HG03103 (cell line): ENCODE measurements at regions not wholly inside any gene's neighbourhood (a gene's known extent, or its start where the extent isn't known, plus 50 kb on each side); places are given as distances from the start of the nearest gene placed in this dataset.

Experiments
- ATAC-seq: cut with Tn5 transposase; IDR thresholded peaks from one replicate; pipeline ENCODE4 v1.9.1; 2021; ENCODE audit warnings: low read depth; ENCODE audit not compliant: unreplicated experiment

- ATAC-seq: no peak
Measured at GRCh38 chr11:127919206-127920000, 668.0 kb downstream of the ETS1 start.

DNA sequence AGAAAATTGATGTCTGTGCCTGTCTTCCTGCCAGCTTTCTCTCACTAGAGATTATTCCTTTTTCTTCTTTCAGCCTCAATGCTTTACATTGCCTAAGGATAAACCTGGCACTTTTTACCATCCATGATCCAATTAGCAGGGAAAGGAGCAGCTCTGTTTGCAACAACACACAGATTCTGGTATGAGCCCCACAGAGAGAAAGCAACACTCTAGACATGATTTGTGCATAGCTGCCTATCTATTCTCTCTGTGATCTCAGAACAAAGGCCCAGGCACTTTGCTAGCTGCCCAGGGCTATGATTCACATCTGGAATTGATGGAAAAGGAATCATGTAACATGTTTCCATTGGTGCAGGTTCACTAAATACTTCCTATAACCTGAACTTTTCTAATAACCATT, 685.0 kb downstream of the ETS1 start:
- no peak for ATAC-seq

DNA sequence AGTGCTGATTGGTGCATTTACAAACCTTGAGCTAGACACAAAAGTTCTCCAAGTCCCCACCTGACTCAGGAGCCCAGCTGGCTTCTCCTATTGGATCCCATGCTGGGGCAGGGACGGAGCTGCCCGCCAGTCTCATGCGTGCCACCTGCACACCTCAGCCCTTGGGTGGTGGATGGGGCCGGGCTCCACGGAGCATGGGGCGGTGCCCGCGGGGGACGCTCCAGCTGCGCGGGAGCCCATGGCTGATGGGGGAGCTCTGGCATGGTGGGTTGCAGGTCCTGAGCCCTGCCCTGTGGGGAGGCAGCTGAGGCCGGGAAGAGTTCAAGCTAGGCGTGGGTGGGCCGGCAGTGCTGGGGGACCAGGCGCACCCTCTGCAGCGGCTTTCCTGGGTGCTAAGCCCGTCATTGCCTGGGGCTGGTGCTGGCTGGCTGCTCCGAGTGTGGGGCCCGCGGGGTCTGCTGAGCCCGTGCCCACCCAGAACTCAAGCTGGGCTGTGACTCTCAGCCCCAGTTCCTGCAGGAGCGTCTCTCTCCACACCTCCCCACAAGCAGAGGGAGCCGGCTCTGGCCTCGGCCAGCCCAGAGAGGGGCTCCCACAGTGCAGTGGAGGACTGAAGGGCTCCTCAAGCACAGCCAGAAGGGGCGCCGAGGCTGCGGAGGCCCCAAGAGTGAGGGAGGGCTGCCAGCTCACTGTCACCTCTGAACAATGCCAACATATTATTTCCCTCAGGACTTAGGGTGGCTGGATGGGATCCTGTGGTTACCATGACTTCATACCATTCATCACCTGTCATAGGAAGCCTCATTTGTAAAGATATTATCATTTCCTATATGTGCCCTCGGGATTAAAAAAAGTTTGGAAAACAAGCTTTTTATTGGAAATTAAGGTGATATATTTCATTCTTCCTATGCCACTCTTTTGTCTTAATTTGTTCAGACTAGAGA, 688.7 kb downstream of the ETS1 start:
- no peak for ATAC-seq

DNA sequence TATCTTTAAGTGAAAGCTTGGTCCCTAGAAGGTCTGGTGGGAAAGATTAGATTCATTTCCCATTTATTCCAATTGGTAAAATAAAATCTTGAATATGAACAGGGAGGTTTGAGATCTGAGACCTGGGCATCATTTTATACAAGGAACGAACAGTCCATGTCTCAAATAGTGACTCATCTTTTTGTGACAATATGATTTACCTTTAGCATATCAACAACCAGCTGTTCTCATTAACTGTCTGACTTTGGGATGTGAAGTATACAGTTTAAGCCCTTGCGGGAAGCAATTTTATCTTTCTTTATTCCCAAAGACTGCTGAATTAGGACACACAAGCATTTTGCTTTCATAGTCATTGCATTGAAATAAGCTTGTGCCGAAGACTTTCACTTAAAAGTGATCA, 691.6 kb downstream of the ETS1 start:
- ATAC-seq: no peak

DNA sequence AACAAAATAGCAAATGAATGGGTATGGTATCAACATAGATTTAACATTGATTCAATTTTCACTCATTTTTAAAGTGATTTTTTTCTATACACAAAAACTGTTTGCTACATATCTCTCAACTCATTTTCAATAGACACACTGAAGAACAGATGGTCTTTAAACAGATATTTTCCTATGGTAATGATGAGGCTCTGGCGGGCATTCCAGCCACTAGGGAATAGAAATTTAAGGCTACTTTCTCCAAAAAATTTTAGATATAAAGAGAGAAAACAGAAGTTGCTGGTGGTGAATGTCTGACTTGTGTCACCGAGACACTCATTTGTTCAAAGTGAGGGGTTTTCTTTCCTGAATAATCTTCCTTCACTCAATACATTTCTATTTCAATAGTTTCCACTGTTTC, 693.0 kb downstream of the ETS1 start:
- ATAC-seq: no peak

DNA sequence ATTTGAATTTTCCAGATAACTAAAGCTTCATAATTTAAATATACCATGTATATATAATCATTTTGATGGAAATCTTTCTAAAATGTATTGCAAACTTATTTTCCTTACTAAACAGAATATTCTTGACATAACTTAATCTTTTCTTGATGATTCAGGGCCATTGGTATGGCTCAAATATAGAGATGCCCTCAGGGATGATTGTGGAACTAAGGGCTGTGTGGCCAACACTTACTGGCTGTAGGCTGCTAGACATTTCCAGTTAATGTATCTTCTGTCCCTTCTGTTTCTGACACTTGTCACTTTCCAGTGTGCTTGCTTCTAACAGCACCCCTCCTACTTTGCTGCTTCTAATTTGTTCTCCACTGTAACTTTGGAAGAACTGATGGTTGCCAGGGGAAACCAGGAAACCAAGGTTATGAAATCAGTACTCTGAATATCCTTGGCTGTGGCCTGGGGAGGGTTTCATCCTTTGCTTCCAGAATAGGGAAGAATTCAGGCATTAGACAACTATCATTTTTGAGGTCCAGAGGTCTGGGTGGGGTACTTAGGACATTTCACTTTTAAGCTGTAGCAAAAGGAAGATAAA, 697.2 kb downstream of the ETS1 start:
- ATAC-seq: no peak

DNA sequence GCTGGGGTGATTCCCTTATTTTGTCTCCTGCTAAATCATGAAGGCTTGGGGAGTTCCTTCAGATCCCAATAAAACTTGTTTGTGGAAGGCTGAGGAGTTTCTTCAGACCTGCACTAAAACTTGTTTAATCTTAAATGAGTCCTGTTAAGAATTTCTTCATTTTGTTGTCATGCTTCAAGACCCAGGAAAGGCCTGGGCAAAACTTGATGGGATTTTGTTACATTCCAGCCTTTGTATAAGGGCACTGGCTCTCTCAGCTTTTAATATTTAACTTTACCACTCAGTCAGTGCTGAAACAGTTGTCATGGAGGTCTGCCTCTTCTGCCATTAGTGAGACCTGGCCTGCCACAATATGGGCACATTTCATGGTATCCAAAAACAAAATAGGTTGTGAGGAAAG, 699.0 kb downstream of the ETS1 start:
- ATAC-seq: no peak

DNA sequence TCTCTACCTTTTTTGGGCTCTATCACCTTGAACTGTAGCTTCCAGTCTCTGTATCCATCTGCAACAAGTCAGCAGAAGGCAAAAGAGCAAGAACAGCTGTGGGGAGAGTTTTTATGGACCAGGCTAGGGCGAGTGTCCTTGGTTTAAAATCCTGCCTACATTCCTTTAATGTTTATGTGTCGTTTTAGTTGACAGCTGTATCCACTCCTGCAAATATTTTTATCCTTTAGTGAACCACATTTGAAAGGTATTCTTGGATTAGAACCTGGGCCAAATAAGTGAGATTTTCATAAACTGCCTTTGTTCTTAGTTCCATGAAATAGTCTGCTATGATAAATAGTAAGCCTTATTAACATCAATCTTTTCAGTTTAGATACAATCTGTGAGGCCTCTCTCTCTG, 712.2 kb downstream of the ETS1 start:
- ATAC-seq: no peak

DNA sequence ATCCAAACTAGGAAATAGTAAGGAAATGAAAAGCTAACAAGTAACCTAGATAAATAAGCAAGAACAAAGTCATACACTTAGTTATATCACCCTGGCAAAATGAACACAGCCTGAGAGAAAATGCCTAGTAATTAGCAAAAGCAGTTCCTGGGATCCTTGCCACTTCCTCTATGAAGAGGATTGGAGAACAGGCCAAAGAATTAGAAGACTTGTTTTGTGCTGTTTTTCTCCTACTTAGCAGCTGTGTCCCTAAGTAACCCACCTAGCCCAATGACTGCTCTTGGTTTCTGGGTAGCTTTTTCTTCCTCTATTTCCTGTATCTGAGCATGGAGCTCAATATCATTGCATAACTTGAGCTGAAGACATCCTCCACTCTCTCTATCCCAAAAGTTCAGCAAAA, 713.9 kb downstream of the ETS1 start:
- no peak for ATAC-seq

- no peak for ATAC-seq
Measured at GRCh38 chr11:127866109-127866508, 721.2 kb downstream of the ETS1 start.

DNA sequence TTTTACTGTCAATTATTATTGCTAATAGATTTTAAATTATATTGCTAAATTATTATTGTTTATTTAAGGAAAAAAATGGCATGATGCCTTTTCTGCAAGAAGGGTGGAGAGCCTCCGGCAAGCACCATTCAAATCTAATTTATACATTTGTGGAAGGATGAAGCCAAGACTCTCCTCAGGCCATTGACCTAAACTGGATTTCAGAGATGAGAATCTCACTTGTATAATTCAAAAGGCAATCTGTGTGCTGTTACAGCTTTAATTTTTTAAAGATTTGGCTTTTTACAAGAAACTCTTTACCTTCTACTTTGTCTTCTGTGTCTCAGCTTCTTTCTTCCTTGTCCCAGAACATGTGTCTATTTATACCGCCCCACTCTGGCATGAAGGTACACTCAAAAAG, 722.5 kb downstream of the ETS1 start:
- no peak for ATAC-seq

DNA sequence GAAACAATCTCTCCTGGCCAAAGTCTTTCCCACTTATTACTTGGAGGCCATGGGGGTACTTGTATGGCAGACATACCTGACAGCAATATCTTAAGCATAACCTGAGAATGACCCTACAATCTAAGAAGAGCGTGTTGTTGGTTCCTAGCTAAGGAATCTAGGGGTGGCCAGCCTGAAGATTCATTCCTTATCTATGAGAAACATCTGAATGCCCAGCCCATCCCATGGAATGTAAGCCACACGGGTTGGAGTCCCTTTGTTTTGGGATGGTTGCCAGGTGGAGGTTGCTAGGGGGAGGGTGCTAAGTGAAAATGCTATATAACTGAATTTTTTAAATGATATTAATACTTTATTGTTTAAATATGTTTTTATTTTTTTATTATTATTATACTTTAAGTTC, 725.0 kb downstream of the ETS1 start:
- ATAC-seq: no peak

DNA sequence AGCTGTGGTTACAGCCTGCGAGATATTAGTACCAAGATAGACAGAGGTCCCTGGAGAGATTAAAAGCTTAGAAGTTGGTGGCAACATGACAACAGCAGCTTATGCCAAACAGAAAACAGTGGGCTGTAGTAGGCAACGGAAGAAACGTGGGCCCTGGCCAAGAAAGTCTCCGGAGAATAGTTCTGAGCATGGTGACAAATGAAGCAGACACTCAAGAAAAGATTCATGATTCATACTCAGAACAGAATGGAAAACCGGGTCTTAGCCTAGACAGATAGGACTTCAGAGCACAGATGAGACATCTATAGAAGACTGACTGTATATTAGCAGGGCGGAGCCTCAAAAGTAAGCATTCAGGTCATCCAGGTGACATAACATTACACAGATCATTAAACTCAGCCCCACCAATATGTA, 727.4 kb downstream of the ETS1 start:
- ATAC-seq: no peak

DNA sequence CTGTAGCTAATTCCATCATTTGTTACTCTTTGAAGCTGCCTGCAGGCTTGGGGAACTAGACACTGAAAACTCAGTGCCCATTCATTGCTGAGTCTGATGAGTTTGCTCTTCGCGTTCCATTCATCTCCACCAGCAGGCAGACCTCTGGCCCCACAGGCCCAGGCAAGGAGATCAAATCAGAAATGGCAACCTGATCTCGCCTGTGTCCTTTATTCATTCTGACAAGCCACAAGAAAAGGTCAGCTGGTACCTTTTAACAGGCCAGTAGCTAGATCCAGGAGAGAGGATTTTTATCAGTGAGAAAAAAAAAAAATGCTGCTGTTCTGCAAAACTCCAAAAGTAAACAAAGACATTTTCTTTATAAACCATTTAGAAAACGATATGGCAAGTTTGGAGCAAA, 742.5 kb downstream of the ETS1 start:
- ATAC-seq: no peak

GRCh38 chr11:127843483-127844396, 743.6 kb downstream of the ETS1 start:
- ATAC-seq: peak; percentile 74

GRCh38 chr11:127825183-127825582, 762.2 kb downstream of the ETS1 start:
- no peak for ATAC-seq

- ATAC-seq: no peak
Measured at GRCh38 chr11:127818625-127819024, 768.7 kb downstream of the ETS1 start.

DNA sequence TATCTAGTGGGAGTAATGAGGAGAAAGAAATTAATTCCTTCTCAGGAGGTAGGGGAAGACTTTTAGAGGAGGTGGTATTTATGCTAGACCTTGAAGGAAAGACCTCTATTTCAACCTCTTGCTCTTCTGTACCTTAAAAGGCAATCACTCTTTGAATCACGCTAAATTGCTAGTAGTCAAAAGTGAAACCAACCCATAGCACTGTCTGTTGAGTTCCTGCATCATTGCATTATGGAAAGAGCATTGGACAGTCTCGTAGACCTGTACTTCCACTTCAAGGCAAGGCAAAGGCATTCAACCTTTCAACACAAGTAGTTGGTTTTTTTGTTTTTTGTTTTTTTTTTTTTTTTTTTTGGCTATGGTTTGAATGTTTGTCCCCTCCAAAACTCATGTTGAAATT, 770.4 kb downstream of the ETS1 start:
- ATAC-seq: no peak

DNA sequence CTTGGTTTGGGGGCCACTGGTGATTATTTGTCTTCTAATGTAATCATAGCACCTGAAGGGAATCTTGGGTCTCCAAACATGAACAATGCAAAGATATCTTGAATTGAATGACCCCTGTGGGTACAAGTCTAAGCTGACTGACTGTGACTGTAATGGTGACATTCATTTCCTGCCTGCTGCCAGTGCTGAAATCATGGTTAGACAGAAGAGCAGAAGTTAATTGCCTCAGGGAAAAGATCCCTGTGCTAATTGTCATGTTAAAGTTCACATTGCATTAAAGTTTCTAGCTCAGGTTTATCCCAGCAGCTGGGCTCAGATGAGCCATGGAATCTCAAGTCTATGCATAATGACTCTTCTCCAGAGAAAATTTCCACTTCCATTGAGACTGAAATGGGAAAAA, 772.0 kb downstream of the ETS1 start:
- ATAC-seq: no peak

DNA sequence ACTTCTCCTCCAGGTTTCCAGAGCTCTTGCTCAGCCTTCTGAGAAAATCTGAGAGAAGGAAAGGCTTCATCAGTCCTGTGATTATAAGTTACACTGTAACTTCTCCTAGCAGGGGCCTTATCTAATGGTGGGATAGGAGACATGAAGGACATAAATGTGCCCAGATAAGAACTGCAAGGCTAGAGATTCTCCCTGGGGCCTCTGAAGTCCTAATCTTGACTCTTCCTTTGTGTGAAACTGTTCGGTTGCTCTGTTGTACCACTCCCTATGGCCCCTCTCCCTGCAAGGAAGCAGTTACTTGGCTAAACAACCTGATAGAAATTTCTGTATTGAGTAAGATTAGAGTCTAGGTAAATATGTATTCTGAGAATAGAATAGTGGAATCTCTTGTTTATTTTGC, 780.9 kb downstream of the ETS1 start:
- ATAC-seq: no peak
